Right lobe of liver (tissue), 6 donors: ENCODE measurements at regions not wholly inside any gene's neighbourhood (a gene's known extent, or its start where the extent isn't known, plus 50 kb on each side); places are given as distances from the start of the nearest gene placed in this dataset.
A peak's percentile ranks its signal among the peaks of the same experiment; 100 is the strongest.

Source experiments
- ATAC-seq, 4 donors: fragments of 200-7000 bp; cut with Tn5 transposase; one replicate each; pipeline ENCODE4 v1.9.1; 2020; ENCODE audit warnings: mild to moderate bottlenecking in 4 of 4, moderate library complexity in 4 of 4
- DNase-seq, 3 donors: peaks; one replicate each; pipeline ENCODE4 v3.0.0-alpha.2; 2020
- H3K27ac ChIP-seq, 3 donors: fragments of 200-600 bp; one replicate each; pipeline ENCODE4 v1.8.0; 2022
- H3K27me3 ChIP-seq, 2 donors: fragments of 200-600 bp; one replicate each; pipeline ENCODE4 v1.8.0; 2022
- H3K36me3 ChIP-seq, 4 donors: fragments of 200-600 bp; sonication (generic) in 1 of 4; one replicate each; pipeline versions ENCODE4 v1.5.1 to v1.8.0; 2017 to 2022; ENCODE audit warnings: control low read depth in 1 of 4
- H3K4me1 ChIP-seq, 4 donors: fragments of 200-600 bp; sonication (generic) in 1 of 4; one replicate each; pipeline versions ENCODE4 v1.5.1 to v1.8.0; 2017 to 2022; ENCODE audit warnings: control low read depth in 1 of 4
- H3K4me3 ChIP-seq, 3 donors: fragments of 200-600 bp; one replicate each; pipeline ENCODE4 v1.8.0; 2022
- H3K9me3 ChIP-seq, 4 donors: fragments of 200-600 bp; sonication (generic) in 1 of 4; one replicate each; pipeline versions ENCODE4 v1.5.1 to v1.8.0; 2017 to 2022; ENCODE audit warnings: control low read depth in 1 of 4
- POLR2A ChIP-seq: fragments of 450-650 bp; IDR thresholded peaks from one replicate; pipeline ENCODE4 v1.6.1; 2017; ENCODE audit warnings: antibody characterized with exemption, mild to moderate bottlenecking
- whole genome bisulfite sequencing: methylation state at CpG from one replicate; pipeline ENCODE4 v1.1.6; 2018; ENCODE audit warnings: low coverage, low lambda C conversion rate; ENCODE audit not compliant: insufficient coverage; ENCODE audit errors: missing lambda C conversion rate; 5-methylcytosine and 5-hydroxymethylcytosine counted together
- intact Hi-C, 2 donors: fragments of 100-400 bp; cut with DNase I; formaldehyde crosslinking; loops; one replicate each; pipeline versions ENCODE4 v1.11.2 to v1.14.1; 2022
- TF ChIP-seq, protein P1 (sequence below), 4 donors: fragments of 200-600 bp in 3 of 4; fragments of 450-650 bp in 1 of 4; IDR thresholded peaks; one replicate each; pipeline versions ENCODE4 v1.5.1 to v1.8.0; 2016 to 2022; ENCODE audit warnings: antibody characterized with exemption in 4 of 4, mild to moderate bottlenecking in 2 of 4
- donor health status: DM: no; HTN: yes; CAD: no.
- donor health status: DM: no; HTN: no; CAD: no.
- donor health status: DM: no; HTN: no; CAD: no.
- donor health status: DM: no; HTN: yes; CAD: no.
- donor health status: DM: no; HTN: yes; CAD: no.

DNA sequence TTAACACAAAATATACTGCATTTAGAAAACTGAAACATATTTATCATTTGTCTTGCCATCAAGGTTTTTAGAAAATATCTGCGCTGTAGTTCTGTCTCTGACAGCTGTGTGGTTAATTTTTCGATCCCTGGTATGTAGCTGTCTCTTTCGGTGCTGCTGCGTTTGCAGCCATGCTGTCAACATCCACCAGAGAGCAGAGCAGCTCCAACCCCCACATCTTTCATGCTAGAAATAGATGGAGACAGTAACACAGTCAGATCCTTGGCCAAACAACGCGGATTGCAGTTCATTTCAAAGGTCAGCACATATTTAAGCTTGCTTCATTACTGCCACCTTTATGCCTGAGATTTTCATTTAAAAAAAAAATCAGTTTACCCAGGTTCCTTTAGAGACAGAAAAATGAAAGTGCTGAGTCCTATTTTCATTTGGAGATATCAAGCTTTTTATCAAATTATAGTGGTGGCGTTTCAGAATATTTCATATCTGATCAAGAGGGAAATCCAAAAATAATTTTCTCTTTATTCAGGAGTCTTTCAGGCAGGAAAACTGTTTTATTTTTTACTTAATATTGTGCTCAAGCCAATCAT, 157.7 kb upstream of the MMS22L start:
- DNase-seq: peak in 1 of 3 donors; percentile 17

DNA sequence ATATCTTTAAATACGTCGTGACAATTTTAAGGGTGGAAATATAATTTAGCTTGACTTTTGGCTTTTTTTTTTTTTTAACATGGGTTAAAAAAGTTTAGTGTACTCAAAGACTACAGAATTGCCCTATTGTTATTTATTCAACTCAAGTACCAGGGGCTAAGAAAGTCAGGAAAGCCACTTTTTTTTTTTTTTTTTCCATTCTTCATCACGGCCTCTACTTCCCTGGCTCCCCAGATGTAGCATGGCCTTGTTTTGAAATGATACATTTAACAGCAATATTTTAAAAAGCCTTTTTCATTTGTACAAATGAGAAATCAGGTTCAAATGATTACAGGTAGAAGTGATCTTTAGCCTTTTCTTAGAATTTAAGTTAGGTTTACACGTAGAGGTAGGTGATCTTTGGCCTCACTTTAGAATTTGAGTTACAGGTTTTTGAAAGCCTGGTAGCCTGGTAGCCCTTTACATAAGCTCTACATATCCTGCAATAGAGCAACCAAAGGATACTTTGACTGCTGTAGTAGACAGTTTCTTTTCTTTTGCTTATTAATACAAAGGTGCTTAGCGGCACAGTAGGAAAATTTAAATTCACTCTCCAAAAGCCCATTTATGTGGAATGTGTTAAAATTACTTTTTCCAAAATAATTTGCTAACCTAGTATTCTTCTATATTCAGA, 160.5 kb upstream of the MMS22L start:
- Histone ChIP-seq H3K27ac (no peak overlapping the region), H3K4me1 (no peaks in the 10 kb centered on the region), H3K27me3 (no peaks in the 10 kb centered on the region), H3K4me3 (no peak overlapping the region), H3K36me3 (no peaks in the 10 kb centered on the region), H3K9me3 (no peaks in the 10 kb centered on the region)
- no peak for TF ChIP-seq POLR2A
- TF ChIP-seq, protein P1, sequence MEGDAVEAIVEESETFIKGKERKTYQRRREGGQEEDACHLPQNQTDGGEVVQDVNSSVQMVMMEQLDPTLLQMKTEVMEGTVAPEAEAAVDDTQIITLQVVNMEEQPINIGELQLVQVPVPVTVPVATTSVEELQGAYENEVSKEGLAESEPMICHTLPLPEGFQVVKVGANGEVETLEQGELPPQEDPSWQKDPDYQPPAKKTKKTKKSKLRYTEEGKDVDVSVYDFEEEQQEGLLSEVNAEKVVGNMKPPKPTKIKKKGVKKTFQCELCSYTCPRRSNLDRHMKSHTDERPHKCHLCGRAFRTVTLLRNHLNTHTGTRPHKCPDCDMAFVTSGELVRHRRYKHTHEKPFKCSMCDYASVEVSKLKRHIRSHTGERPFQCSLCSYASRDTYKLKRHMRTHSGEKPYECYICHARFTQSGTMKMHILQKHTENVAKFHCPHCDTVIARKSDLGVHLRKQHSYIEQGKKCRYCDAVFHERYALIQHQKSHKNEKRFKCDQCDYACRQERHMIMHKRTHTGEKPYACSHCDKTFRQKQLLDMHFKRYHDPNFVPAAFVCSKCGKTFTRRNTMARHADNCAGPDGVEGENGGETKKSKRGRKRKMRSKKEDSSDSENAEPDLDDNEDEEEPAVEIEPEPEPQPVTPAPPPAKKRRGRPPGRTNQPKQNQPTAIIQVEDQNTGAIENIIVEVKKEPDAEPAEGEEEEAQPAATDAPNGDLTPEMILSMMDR (IDR thresholded peaks at IDR 0.05): no peak
- DNase-seq (no peak), ATAC-seq (no peak)
- WGBS: 71% methylated on average over 5 of the region's 5 CpGs
- intact Hi-C loops: no loop called here

More for the DNA sequence above, 157.7 kb upstream of the MMS22L start:
- 17% methylated on average over 7 of the region's 7 CpGs for WGBS
- Histone ChIP-seq H3K36me3 (no peaks in the 10 kb centered on the region), H3K27ac (no peak overlapping the region), H3K4me1 (no peaks in the 10 kb centered on the region), H3K4me3 (no peak overlapping the region), H3K9me3 (no peaks in the 10 kb centered on the region), H3K27me3 (no peaks in the 10 kb centered on the region)
- peak; percentile 21 to 72 (median 50) for ATAC-seq
- TF ChIP-seq, protein P1 (IDR thresholded peaks at IDR 0.05): peak in 3 of 4 donors; percentile 13 to 18 (median 15)
- no peak for TF ChIP-seq POLR2A
- intact Hi-C loops: no loop called here

DNA sequence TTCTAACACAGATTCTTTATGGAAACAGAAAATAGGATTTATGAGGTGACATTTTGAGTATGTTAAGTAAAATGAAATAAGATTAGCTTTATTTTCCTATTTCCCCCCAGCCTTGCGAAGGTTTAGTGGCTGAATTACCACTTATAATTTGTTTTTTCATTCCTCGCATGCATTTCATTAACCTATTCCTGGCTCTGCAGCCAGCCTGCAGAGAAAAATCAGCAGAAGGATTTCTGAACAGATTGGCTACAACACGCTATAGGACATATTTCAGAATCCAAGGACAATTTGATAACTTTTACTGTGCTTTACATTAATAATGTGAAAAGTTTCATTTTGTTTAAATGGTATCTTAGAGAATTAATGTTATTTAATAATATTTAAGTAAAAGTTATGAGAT, 162.4 kb upstream of the MMS22L start:
- Histone ChIP-seq H3K36me3 (no peaks in the 10 kb centered on the region), H3K4me1 (no peaks in the 10 kb centered on the region), H3K27ac (no peak overlapping the region), H3K9me3 (no peaks in the 10 kb centered on the region), H3K27me3 (no peaks in the 10 kb centered on the region), H3K4me3 (no peak overlapping the region)
- intact Hi-C loops: no loop called here
- ATAC-seq (no peak), DNase-seq (no peak)
- TF ChIP-seq, protein P1 (IDR thresholded peaks at IDR 0.05): no peak
- TF ChIP-seq POLR2A: no peak
- 63% methylated on average over 3 of the region's 3 CpGs for WGBS

DNA sequence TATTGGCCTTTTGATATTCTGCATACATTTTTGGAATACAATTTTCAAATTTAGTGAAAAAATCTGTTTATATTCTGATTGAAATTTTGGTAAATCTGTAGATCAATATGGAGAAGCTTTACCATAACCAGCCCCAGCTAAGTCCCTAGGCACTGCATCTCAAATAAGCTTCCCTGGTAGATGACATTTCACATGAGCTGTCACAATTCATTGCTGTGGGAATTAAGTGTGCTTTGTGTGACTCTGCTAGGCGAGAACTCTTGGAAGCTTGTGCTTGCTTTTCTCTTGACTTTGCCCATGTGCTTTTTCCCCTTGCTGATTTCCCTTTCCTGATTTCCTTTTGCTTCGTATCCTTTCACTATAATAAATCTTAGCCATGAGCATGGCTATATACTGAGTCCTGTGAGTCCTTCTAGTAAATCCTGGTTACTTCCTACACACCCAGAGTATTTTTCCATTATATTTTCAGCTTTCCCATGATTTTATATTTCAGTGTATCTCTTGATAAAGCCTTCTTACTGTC, 166.5 kb upstream of the MMS22L start:
- Histone ChIP-seq H3K36me3 (no peaks in the 10 kb centered on the region), H3K9me3 (no peaks in the 10 kb centered on the region), H3K27ac (no peak overlapping the region), H3K4me1 (no peaks in the 10 kb centered on the region), H3K27me3 (no peaks in the 10 kb centered on the region), H3K4me3 (no peak overlapping the region)
- TF ChIP-seq, protein P1 (IDR thresholded peaks at IDR 0.05): no peak
- no peak for TF ChIP-seq POLR2A
- WGBS: 29% methylated on average over 1 of the region's 2 CpGs
- ATAC-seq (no peak), DNase-seq (no peak)
- intact Hi-C loops: no loop called here
